Muscle layer of duodenum (tissue), 2 donors: ENCODE measurements at regions not wholly inside any gene's neighbourhood (a gene's known extent, or its start where the extent isn't known, plus 50 kb on each side); places are given as distances from the start of the nearest gene placed in this dataset.

Source experiments
- H3K27ac ChIP-seq: one replicate; pipeline ENCODE4 v1.7.0; 2013; ENCODE audit warnings: mild to moderate bottlenecking, low read length
- H3K27me3 ChIP-seq: one replicate; pipeline ENCODE4 v1.7.0; 2013; ENCODE audit warnings: low read depth, mild to moderate bottlenecking, control low read depth, low read length
- H3K36me3 ChIP-seq, 2 donors: one replicate each; pipeline ENCODE4 v1.7.0; 2013; ENCODE audit warnings: low read length in 2 of 2, control low read depth in 1 of 2, mild to moderate bottlenecking in 1 of 2; ENCODE audit not compliant: insufficient read depth in 2 of 2, control insufficient read depth in 1 of 2
- H3K4me1 ChIP-seq, 2 donors: one replicate each; pipeline ENCODE4 v1.7.0; 2013; ENCODE audit warnings: low read length in 2 of 2, mild to moderate bottlenecking in 2 of 2, control low read depth in 1 of 2, moderate library complexity in 1 of 2; ENCODE audit not compliant: insufficient read depth in 2 of 2, control insufficient read depth in 1 of 2
- H3K4me3 ChIP-seq, 2 donors: one replicate each; pipeline ENCODE4 v1.7.0; 2013; ENCODE audit warnings: low read length in 2 of 2, low read depth in 1 of 2, mild to moderate bottlenecking in 1 of 2
- H3K9me3 ChIP-seq, 2 donors: one replicate each; pipeline ENCODE4 v1.7.0; 2013; ENCODE audit warnings: low read length in 2 of 2, control low read depth in 1 of 2, mild to moderate bottlenecking in 1 of 2; ENCODE audit not compliant: control insufficient read depth in 1 of 2
- donor health status: healthy.

DNA sequence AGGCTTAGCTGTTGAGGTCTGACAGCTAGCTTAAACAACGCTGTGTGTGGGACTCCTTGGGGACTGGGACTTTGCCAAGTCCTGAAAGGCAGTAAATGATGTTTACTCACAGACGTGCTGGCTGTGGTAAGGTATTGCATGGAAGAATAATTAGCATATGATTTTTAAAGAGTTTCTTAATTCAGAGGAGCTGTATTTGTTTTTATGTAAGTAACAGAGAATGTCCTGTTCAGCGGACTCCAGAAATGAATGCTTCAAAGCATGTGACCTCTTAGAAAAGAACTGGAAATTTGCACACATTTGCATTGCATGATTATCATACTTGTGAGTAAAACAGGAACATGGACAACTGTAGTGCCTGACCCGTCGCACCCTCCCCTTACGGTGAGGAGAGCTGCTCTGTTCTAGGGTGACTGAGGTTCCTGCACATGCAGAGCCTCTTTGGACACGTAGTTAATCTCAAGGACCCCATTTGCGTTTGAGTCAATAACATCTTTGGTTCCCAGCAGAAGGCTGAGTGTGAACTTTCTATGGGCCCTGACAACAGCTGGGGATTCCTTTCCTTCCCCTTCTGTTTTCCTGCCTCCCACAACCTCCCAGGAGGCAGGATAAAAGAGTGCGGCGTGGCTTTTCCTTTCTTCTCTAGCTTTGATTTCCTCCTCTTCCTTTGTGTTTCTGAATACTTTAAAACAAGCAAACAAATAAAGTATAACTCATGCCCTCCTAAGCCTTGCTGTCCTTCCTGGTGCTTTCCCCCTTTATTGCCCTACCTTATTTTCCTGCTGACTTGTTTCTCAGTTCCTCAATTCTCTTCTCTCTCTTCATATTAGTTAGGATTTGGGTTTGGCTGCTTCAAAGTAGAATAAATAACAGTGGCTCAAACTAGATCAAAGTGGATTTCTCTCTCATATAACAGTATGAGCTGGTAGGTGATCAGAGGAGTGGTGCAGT is 157.2 kb upstream of the CD180 start:
- no peak overlapping the region for H3K27ac ChIP-seq
- peaks cover 0 to 10% of the 10 kb centered on the region in 2 donors for H3K4me1 ChIP-seq
- no peak overlapping the region for H3K4me3 ChIP-seq
- no peaks in the 10 kb centered on the region for H3K9me3 ChIP-seq
- H3K36me3 ChIP-seq: no peaks in the 10 kb centered on the region
- no peaks in the 10 kb centered on the region for H3K27me3 ChIP-seq

DNA sequence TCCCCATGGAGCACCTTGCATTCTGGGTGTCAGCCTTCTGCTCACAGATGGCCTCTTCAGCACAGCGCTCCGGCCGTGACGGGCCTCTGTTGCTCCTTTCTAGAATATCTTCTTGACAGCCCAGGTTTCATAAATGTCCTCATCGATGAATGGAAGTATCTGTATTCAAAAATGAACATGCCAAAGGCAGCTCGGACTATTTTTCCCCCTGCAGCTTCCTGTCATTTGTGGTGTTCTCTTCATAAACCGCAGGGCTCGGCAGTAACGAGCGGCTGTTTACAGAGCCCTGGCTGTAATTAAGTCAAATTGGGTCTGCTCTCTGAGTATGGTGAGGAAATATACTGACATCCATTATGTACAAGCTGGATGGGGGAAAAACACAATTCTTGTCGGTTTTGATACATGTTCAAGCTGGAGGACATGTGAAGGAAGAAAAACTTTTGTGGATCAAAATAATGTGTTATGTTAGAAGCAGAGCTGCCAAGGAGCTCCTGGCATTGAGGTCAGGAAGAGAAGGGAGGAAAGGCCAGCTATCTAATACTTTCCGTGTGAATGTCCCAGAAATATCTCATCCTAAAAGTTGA is 154.1 kb upstream of the CD180 start:
- peaks cover 0 to 10% of the 10 kb centered on the region in 2 donors for H3K4me1 ChIP-seq
- peaks cover 0 to 5% of the 10 kb centered on the region in 2 donors for H3K9me3 ChIP-seq
- H3K27me3 ChIP-seq: no peaks in the 10 kb centered on the region
- H3K36me3 ChIP-seq: no peaks in the 10 kb centered on the region
- H3K4me3 ChIP-seq: no peak overlapping the region
- H3K27ac ChIP-seq: no peak overlapping the region

DNA sequence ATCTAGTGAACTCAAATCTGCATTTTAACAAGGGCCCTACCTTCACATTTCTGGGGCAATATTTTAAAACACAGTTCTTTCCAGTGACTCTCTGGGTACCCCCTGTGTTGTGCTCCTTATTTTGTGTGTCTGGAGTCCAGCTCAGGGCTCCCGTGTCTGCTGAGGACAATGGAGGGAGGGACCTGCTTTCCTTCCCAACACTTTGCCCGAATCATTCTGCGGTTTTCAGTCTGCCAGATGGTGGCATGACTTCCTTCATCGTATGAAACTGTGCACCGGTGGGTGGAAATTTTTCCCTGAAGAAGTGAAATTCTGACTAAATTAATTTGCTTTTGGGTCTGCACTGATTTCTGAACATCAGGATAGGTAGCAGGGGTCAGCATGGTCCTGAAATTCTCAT is 153.6 kb upstream of the CD180 start:
- Histone ChIP-seq H3K4me1 (peaks cover 0 to 10% of the 10 kb centered on the region in 2 donors), H3K27ac (no peak overlapping the region), H3K4me3 (no peak overlapping the region), H3K36me3 (no peaks in the 10 kb centered on the region), H3K27me3 (no peaks in the 10 kb centered on the region), H3K9me3 (peaks cover 0 to 5% of the 10 kb centered on the region in 2 donors)

DNA sequence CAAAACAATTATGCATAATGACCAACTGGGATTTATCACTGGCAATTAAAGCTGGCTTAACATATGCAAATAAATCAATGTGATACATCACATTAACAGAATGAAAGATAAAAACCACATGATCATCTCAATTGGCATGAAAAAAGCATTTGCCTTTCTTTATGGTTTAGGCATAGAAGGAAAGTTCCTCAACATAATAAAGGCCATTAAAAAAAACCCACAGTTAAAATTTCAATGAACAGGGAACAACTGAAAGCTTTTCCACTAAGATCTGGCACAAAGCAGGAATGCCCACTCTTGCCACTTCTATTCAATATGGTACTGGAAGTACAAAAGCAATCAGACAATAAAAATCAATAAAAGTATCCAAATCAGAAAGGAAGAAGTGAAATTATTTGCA is 151.2 kb upstream of the CD180 start:
- Histone ChIP-seq H3K27ac (no peak overlapping the region), H3K27me3 (no peaks in the 10 kb centered on the region), H3K4me3 (no peak overlapping the region), H3K36me3 (no peaks in the 10 kb centered on the region), H3K4me1 (no peaks in the 10 kb centered on the region), H3K9me3 (peaks cover 0 to 5% of the 10 kb centered on the region in 2 donors)

DNA sequence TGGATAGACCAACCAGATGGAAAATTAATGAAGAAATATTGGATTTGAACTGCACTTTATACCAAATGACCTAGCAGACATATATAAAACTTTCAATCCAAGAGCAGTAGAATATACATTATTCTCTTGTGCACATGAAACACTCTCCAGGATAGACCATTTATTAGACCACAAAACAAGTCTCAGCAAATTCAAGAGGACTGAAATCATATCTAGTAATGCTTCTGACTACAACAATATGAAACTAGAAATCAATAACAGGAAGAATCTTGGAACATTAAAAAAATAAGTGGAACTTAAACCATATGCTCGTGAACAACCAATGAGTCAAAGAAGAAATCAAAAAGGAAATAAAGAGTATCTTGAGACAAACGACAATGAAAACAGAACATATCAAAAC is 150.0 kb upstream of the CD180 start:
- no peaks in the 10 kb centered on the region for H3K27me3 ChIP-seq
- H3K9me3 ChIP-seq: peaks cover 0 to 5% of the 10 kb centered on the region in 2 donors
- no peak overlapping the region for H3K27ac ChIP-seq
- no peaks in the 10 kb centered on the region for H3K4me1 ChIP-seq
- no peaks in the 10 kb centered on the region for H3K36me3 ChIP-seq
- H3K4me3 ChIP-seq: no peak overlapping the region

DNA sequence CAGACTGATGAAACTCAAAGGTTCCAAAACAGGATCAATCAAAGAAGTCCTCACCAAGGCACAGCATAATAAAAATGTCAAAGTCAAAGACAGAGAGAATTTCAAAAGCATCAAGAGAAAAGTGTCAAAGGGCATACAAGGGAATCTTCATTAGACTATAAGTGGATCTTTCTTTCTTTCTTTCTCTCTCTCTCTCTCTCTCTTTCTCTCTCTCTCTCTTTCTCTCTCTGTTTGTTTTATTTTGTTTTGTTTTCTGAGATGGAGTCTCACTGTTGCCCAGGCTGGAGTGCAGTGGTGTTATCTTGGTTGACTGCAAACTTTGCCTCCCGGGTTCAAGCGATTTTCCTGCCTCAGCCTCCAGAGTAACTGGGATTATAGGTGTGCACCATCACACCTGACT is 148.3 kb upstream of the CD180 start:
- no peak overlapping the region for H3K27ac ChIP-seq
- peaks cover 0 to 5% of the 10 kb centered on the region in 2 donors for H3K9me3 ChIP-seq
- no peak overlapping the region for H3K4me3 ChIP-seq
- no peaks in the 10 kb centered on the region for H3K27me3 ChIP-seq
- no peaks in the 10 kb centered on the region for H3K36me3 ChIP-seq
- no peaks in the 10 kb centered on the region for H3K4me1 ChIP-seq

DNA sequence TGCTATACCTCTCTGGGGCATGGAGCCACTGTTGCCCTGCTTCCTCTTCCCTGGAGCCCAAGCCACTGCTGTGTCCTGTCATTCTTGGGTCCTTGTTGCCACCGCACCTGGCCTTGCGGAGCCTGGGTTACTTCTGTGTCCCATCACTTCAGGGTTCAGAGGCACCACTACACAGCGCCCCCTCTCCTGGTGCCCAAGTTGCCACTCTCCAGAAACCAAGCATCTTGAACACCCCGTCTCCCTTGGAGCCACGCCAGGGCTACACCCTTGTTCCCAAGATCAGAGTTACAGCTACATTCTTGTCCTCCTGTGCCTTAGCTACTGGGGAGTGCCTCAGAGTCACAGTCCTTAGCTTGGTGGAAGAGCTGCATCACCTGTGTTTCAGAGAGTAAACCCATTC is 147.2 kb upstream of the CD180 start:
- H3K4me1 ChIP-seq: no peaks in the 10 kb centered on the region
- H3K9me3 ChIP-seq: peaks cover 0 to 5% of the 10 kb centered on the region in 2 donors
- H3K27ac ChIP-seq: no peak overlapping the region
- H3K36me3 ChIP-seq: no peaks in the 10 kb centered on the region
- no peaks in the 10 kb centered on the region for H3K27me3 ChIP-seq
- H3K4me3 ChIP-seq: no peak overlapping the region

DNA sequence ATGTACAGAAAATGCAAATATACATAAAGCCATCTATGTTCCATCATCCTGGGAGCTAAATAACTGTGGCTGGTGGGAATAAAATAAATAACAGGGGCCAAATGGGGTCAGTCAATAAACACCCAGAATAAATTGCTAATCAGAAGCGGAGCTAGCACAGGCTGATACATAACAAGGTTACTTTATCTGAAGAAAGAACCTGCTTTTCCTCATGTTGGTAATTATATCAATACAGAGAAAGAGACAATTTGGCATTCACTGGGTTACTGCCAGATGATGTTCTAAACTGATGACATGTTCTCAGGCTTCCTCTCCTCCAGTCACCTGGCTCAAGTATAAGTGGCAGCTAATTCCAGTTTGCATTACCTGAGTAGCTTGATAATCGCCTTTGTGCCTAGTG is 144.9 kb upstream of the CD180 start:
- Histone ChIP-seq H3K27ac (no peak overlapping the region), H3K27me3 (no peaks in the 10 kb centered on the region), H3K36me3 (no peaks in the 10 kb centered on the region), H3K4me1 (no peaks in the 10 kb centered on the region), H3K4me3 (no peak overlapping the region), H3K9me3 (peaks cover 0 to 5% of the 10 kb centered on the region in 2 donors)

DNA sequence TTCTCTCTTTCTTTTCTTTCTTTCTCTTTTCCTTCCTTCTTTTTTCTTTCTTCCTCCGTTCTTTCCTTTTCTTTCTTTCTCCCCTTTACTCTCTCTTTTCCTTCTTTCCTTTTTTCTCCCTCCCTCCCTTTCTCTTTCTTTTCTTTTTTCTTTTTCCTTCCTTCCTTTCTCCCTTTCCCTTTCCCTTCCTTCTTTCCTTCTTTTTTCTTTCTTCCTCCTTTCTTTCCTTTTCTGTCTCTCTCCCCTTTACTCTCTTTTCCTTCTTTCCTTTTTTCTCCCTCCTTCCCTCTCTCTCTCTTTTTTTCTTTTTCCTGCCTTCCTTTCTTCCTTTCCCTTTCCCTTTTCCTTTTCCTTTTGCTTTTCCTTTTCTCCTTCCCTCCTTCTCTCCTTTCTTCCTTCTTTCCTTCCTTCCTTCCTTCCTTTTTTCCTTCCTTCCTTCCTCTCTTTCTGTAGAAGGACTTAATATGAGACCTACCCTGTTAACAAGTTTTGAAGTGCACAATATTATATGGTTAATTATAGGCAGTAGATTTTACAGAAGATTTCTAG is 142.7 kb upstream of the CD180 start:
- Histone ChIP-seq H3K27ac (no peak overlapping the region), H3K27me3 (no peaks in the 10 kb centered on the region), H3K4me3 (no peak overlapping the region), H3K4me1 (no peaks in the 10 kb centered on the region), H3K36me3 (no peaks in the 10 kb centered on the region), H3K9me3 (no peaks in the 10 kb centered on the region)

DNA sequence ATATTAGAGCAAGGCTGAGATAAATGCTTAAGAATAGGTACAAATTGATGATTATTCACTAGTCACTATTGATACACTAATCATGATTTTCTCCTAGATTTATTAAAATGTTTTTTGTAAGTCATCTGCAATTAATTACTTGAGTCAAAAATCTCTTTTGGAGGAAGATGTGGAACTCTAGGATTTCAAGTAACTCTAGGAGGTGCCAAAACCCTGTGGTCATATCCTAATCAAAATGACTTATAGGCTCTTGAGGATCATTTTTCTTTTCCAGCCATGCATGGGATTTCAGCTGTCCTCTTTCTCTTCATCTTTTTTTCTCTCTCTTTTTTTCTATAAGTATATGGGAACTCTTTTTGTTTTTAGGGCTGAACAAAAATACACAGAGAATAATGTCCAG is 141.8 kb upstream of the CD180 start:
- Histone ChIP-seq H3K4me3 (no peak overlapping the region), H3K4me1 (no peaks in the 10 kb centered on the region), H3K27me3 (no peaks in the 10 kb centered on the region), H3K36me3 (no peaks in the 10 kb centered on the region), H3K27ac (no peak overlapping the region), H3K9me3 (no peaks in the 10 kb centered on the region)

DNA sequence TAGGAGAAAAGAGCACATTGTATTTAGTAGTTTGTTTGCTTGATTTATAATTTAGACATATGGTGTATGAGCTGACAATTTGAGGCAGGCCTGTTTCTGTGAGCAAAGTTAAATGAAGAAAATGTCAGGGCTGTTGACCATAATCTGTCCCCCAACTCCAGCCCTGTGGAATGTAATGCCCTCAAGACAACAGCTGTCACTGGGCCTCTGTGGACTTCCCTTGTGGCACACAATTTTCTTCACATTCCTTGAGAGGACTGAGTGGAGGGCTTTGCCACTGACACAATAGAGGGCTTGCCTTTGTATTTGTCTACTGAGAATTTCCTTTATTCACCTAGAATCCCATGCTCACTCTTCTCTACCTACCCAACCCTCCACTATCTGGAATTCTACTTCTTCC is 141.2 kb upstream of the CD180 start:
- Histone ChIP-seq H3K27ac (no peak overlapping the region), H3K27me3 (no peaks in the 10 kb centered on the region), H3K4me3 (no peak overlapping the region), H3K9me3 (no peaks in the 10 kb centered on the region), H3K4me1 (no peaks in the 10 kb centered on the region), H3K36me3 (no peaks in the 10 kb centered on the region)
